GM13976 (cell line): ENCODE measurements at regions not wholly inside any gene's neighbourhood (a gene's known extent, or its start where the extent isn't known, plus 50 kb on each side); places are given as distances from the start of the nearest gene placed in this dataset.
"Not testable (repeated sequence)": the region's sequence is repeated elsewhere in the genome, so short reads cannot be mapped to it uniquely, and the experiment has no call there.

Experiments
- DNase-seq: peaks from one replicate; pipeline ENCODE4 v3.0.0; 2012; ENCODE audit warnings: low spot score
- in situ Hi-C: fragments of 300-500 bp; cut with MboI; formaldehyde crosslinking; loops from one replicate; pipeline ENCODE4 v1.12.0; 2022; ENCODE audit warnings: low sequenced_read_pairs, mixed read lengths, inconsistent platforms; ENCODE audit not compliant: unreplicated experiment
- TF ChIP-seq, protein P1 (sequence below): IDR thresholded peaks from 2 replicates; pipeline ENCODE4 v1.5.1; 2012; ENCODE audit warnings: borderline replicate concordance, mild to moderate bottlenecking; ENCODE audit not compliant: insufficient read depth; ENCODE audit errors: extremely low read depth, missing control alignments, control extremely low read depth

DNA sequence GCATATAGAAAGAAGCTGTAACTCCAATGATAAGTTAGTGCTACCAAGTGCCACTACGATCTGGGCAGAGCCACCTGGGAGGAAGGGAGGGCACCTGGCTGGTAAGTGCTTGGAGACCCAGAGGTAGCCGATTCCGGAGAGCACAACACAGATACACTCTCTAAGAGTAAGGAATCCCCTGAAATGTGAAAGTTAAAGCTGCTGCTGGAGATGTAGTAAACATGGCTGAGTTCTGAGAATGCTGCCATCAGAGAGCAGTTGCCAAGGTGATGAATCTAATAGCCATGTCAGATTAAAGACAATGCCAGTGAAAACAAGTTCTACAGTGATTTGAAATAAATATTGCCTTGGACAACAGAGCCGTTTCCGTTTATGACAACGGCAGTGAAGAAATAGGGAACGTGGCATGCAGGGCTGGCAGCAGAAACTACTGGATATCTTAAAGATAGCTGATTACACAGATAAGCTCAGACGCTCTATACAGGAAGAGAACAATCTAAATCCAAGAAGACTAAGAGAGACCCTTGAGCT lies 561.2 kb upstream of the C9orf72 start:
- TF ChIP-seq, protein P1, sequence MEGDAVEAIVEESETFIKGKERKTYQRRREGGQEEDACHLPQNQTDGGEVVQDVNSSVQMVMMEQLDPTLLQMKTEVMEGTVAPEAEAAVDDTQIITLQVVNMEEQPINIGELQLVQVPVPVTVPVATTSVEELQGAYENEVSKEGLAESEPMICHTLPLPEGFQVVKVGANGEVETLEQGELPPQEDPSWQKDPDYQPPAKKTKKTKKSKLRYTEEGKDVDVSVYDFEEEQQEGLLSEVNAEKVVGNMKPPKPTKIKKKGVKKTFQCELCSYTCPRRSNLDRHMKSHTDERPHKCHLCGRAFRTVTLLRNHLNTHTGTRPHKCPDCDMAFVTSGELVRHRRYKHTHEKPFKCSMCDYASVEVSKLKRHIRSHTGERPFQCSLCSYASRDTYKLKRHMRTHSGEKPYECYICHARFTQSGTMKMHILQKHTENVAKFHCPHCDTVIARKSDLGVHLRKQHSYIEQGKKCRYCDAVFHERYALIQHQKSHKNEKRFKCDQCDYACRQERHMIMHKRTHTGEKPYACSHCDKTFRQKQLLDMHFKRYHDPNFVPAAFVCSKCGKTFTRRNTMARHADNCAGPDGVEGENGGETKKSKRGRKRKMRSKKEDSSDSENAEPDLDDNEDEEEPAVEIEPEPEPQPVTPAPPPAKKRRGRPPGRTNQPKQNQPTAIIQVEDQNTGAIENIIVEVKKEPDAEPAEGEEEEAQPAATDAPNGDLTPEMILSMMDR: no peak
- DNase-seq: no peak
- in situ Hi-C loops: no loop called here

- in situ Hi-C loops: no loop called here
- TF ChIP-seq, protein P1: no peak
- no peak for DNase-seq
Measured at GRCh38 chr9:28135549-28135948, 562.3 kb upstream of the C9orf72 start.

GRCh38 chr9:28136113-28136512 lies 562.8 kb upstream of the C9orf72 start:
- in situ Hi-C loops: no loop called here
- TF ChIP-seq, protein P1: no peak
- no peak for DNase-seq

DNA sequence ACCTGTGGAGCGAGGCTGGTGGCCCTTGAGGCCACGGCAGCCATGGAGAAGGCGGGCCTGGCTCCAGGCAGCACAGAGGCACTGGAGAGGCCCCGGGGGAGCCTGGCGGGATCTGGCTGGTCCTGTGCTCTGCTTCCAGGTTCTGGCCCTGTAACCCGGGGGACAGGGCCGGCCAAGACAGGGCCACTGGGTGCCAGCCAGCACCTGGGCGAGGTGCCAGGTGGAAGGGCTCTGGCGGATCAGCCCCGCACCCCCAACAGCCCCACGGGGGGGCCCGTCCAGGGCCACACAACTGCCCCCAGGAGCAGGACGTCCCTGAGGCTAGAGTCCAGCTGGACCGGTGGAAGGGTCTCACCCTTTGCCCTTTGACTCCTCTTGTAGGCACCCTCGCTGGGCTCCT lies 574.1 kb upstream of the C9orf72 start:
- DNase-seq, in situ Hi-C loops: not testable (repeated sequence)

- DNase-seq, in situ Hi-C loops: not testable (repeated sequence)
Measured at GRCh38 chr9:28147923-28148597, 574.8 kb upstream of the C9orf72 start.

- in situ Hi-C loops, DNase-seq: not testable (repeated sequence)
Measured at GRCh38 chr9:28149361-28150050, 576.2 kb upstream of the C9orf72 start.

GRCh38 chr9:28155067-28155466 lies 581.8 kb upstream of the C9orf72 start:
- DNase-seq: no peak
- TF ChIP-seq, protein P1: no peak
- in situ Hi-C loops: no loop called here

GRCh38 chr9:28155671-28156070 lies 582.4 kb upstream of the C9orf72 start:
- no peak for DNase-seq
- in situ Hi-C loops: no loop called here
- TF ChIP-seq, protein P1: no peak
